Colonic mucosa (tissue), 4 donors: ENCODE measurements at regions not wholly inside any gene's neighbourhood (a gene's known extent, or its start where the extent isn't known, plus 50 kb on each side); places are given as distances from the start of the nearest gene placed in this dataset.

Source experiments
- DNase-seq: peaks from one replicate; pipeline ENCODE4 v3.0.0-alpha.2; 2020
- H3K27ac ChIP-seq: fragments of 200-600 bp; one replicate; pipeline ENCODE4 v1.8.0; 2021
- H3K27me3 ChIP-seq: fragments of 200-600 bp; one replicate; pipeline ENCODE4 v1.8.0; 2021
- H3K36me3 ChIP-seq: fragments of 200-600 bp; one replicate; pipeline ENCODE4 v1.8.0; 2021
- H3K4me1 ChIP-seq: fragments of 200-600 bp; one replicate; pipeline ENCODE4 v1.8.0; 2021; ENCODE audit warnings: mild to moderate bottlenecking
- H3K4me3 ChIP-seq: fragments of 200-600 bp; one replicate; pipeline ENCODE4 v1.8.0; 2021
- H3K9ac ChIP-seq, 2 donors: one replicate each; pipeline ENCODE4 v1.7.0; 2013; ENCODE audit warnings: control low read depth in 2 of 2, low read depth in 2 of 2, low read length in 2 of 2
- H3K9me3 ChIP-seq: fragments of 200-600 bp; one replicate; pipeline ENCODE4 v1.8.0; 2021
- intact Hi-C: fragments of 100-400 bp; cut with DNase I; formaldehyde crosslinking; loops from one replicate; pipeline ENCODE4 v1.14.1; 2022
- TF ChIP-seq, protein P1 (sequence below): fragments of 200-600 bp; IDR thresholded peaks from one replicate; pipeline ENCODE4 v1.8.0; 2022; ENCODE audit warnings: antibody characterized with exemption, mild to moderate bottlenecking
- donor health status: healthy.
- donor health status: DM: no; HTN: no; CAD: no.
- donor health status: DM: no; HTN: no; CAD: no.

DNA sequence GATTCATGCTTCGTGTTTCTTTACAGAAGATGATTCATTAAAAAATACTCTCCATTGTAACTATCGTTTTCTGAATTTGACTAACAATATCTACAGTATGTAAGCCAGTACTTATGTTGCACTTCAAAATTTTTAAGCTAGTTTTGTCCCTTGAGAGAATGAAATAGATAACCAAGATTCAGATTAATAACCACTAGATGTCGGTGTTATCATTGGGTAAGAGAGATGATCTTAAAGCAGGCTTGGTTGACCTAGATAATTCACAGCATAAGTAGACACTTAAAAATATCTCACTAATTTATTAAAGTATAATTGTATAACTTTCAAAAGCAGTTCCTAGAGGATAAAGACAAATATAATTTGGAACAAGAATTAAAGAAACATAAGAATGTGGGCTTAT is 430.9 kb downstream of the C4orf33 start:
- no peak for DNase-seq
- Histone ChIP-seq H3K27me3 (no peaks in the 10 kb centered on the region), H3K36me3 (no peaks in the 10 kb centered on the region), H3K4me1 (no peaks in the 10 kb centered on the region), H3K9ac (no peak overlapping the region), H3K4me3 (no peak overlapping the region), H3K27ac (no peak overlapping the region), H3K9me3 (no peaks in the 10 kb centered on the region)
- intact Hi-C loops: no loop called here
- TF ChIP-seq, protein P1, sequence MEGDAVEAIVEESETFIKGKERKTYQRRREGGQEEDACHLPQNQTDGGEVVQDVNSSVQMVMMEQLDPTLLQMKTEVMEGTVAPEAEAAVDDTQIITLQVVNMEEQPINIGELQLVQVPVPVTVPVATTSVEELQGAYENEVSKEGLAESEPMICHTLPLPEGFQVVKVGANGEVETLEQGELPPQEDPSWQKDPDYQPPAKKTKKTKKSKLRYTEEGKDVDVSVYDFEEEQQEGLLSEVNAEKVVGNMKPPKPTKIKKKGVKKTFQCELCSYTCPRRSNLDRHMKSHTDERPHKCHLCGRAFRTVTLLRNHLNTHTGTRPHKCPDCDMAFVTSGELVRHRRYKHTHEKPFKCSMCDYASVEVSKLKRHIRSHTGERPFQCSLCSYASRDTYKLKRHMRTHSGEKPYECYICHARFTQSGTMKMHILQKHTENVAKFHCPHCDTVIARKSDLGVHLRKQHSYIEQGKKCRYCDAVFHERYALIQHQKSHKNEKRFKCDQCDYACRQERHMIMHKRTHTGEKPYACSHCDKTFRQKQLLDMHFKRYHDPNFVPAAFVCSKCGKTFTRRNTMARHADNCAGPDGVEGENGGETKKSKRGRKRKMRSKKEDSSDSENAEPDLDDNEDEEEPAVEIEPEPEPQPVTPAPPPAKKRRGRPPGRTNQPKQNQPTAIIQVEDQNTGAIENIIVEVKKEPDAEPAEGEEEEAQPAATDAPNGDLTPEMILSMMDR: no peak

DNA sequence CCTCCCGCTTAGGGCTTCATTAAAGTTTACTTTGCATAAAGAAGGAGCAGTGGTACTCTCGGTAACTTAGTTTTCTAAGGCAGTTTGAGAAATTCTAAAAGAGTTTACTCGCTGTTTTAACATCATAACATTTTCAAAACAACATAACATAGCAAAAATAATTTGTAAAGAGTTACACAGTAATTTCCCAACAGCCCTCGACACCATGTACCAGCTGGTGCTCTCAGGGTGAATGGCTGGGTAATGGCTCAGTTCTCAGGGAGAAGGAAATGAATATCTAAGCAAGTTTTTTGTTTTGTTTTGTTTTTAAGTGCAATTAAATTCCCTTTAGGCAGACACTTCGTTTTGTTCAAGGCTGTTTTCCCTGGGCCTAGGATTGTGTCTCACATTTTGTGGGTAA is 435.3 kb downstream of the C4orf33 start:
- intact Hi-C loops: no loop called here
- H3K9me3 ChIP-seq: no peaks in the 10 kb centered on the region
- no peaks in the 10 kb centered on the region for H3K36me3 ChIP-seq
- H3K27ac ChIP-seq: no peak overlapping the region
- H3K4me3 ChIP-seq: no peak overlapping the region
- no peak overlapping the region for H3K9ac ChIP-seq
- H3K27me3 ChIP-seq: no peaks in the 10 kb centered on the region
- TF ChIP-seq, protein P1: no peak
- no peaks in the 10 kb centered on the region for H3K4me1 ChIP-seq
- no peak for DNase-seq

DNA sequence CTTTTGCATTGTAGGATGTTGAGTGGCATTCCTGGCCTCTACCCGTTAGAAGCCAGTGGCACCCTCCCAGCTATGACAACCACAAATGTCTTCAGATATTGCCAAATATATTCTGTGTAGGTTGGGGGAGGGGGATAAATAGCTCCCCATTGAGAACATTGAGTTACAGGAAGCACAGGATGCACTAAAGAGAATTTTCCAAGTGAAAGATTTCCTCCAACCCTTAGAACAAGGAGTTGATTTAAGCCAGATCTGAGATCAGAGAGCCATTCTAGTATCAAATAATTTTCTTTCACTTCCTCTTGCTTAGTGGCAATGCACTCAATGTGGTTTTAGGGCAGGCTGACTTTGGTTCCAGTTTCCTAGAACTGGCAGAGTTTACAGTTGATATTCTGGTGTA is 436.6 kb downstream of the C4orf33 start:
- Histone ChIP-seq H3K9ac (no peak overlapping the region), H3K27ac (no peak overlapping the region), H3K27me3 (no peaks in the 10 kb centered on the region), H3K4me3 (no peak overlapping the region), H3K36me3 (no peaks in the 10 kb centered on the region), H3K9me3 (no peaks in the 10 kb centered on the region), H3K4me1 (no peaks in the 10 kb centered on the region)
- DNase-seq: no peak
- intact Hi-C loops: no loop called here
- TF ChIP-seq, protein P1: no peak

DNA sequence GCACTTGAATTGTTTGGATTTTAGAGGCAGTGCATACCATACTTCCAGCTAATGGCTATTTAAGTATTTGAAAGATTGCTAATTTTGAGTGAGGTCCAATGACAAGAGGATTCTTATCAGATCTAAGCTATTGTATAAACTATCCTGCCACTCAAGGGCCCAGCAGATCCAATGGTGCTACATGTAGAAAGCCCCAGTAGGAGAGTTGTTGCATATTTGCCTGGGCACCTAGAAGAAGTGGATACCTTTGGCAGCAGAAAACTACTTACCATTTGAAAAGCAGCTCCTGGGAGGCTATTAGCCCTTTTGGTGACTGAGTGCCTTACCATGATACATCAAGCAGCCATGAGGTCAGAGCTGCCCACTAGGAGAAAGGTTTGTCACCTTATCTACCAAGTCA is 447.3 kb downstream of the C4orf33 start:
- no peak overlapping the region for H3K9ac ChIP-seq
- H3K27me3 ChIP-seq: no peaks in the 10 kb centered on the region
- H3K4me1 ChIP-seq: no peaks in the 10 kb centered on the region

DNA sequence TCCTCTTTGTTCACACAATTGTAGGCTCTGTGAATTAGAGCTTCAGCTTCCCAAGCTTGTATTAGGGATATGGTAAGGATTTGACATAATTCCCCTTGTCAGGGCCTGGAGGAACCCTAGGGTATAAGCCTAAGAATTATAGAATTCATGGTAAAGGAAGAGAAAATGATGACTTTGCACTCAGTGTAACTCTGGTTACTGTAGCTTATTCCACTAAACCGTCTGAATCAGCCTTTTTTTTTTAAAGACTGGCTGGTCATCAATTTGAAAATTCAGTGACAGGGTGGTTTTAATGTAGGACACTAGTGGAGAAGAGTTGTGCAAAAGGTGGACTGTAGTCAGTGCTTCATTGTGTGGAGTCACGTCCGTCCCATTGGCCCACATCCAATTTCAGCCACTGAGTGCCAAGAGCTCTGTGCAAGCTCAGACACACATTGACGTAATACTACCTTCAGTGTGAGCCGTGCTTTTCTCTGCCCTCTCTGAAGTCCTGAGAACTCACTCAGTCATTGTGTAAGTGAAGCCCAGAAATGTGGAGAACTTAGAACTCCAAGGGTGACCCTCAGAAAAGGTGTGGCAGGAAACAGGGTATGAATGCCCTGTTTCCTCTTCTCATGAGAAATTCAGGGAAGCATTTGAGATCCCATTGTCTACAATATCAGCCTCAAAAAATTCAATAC is 449.8 kb downstream of the C4orf33 start:
- no peak overlapping the region for H3K9ac ChIP-seq
- no peak overlapping the region for H3K27ac ChIP-seq

More for the DNA sequence above, 447.3 kb downstream of the C4orf33 start:
- DNase-seq: no peak
- H3K36me3 ChIP-seq: no peaks in the 10 kb centered on the region
- H3K27ac ChIP-seq: no peak overlapping the region
- intact Hi-C loops: no loop called here
- H3K9me3 ChIP-seq: no peaks in the 10 kb centered on the region
- TF ChIP-seq, protein P1: no peak
- H3K4me3 ChIP-seq: no peak overlapping the region

More for the DNA sequence above, 449.8 kb downstream of the C4orf33 start:
- H3K9me3 ChIP-seq: no peaks in the 10 kb centered on the region
- H3K4me1 ChIP-seq: no peaks in the 10 kb centered on the region
- no peak for DNase-seq
- no peaks in the 10 kb centered on the region for H3K27me3 ChIP-seq
- no peaks in the 10 kb centered on the region for H3K36me3 ChIP-seq
- H3K4me3 ChIP-seq: no peak overlapping the region
- intact Hi-C loops: no loop called here
- TF ChIP-seq, protein P1: no peak
